PC-3 (cell line): ENCODE measurements at regions not wholly inside any gene's neighbourhood (a gene's known extent, or its start where the extent isn't known, plus 50 kb on each side); places are given as distances from the start of the nearest gene placed in this dataset.

Experiments used
- ATAC-seq: fragments of 200-7000 bp; cut with Tn5 transposase; 2 replicates; pipeline ENCODE4 v1.9.1; 2020; ENCODE audit warnings: mild to moderate bottlenecking, moderate library complexity
- BruUV-seq: library from RNA; stranded (reverse); fragments of 400-500 nt; replicated peaks from 2 replicates; lab custom pipeline; 2021; lab: Mats Ljungman, UMichigan
- CTCF ChIA-PET: fragments of 300-600 bp; sonication (Branson Sonifier 250); formaldehyde crosslinking; loops from one replicate; lab custom pipeline; 2022; ENCODE audit warnings: antibody characterized with exemption; lab: Charles Lee
- POLR2A ChIA-PET: fragments of 300-600 bp; sonication (Branson Sonifier 250); formaldehyde crosslinking; loops from one replicate; lab custom pipeline; 2022; ENCODE audit warnings: antibody characterized with exemption; ENCODE audit not compliant: unreplicated experiment; lab: Charles Lee
- DNase-seq: peaks from one replicate; pipeline ENCODE4 v3.0.0-alpha.2; 2015
- H2AFZ ChIP-seq: fragments of 300-600 bp; sonication (generic); 2 replicates; pipeline ENCODE4 v1.6.0; 2016; ENCODE audit warnings: antibody characterized with exemption, low read length
- H3F3A ChIP-seq: fragments of 300-600 bp; sonication (generic); one replicate; pipeline ENCODE4 v1.6.0; 2017; ENCODE audit warnings: antibody characterized with exemption, low read length, control low read depth, mild to moderate bottlenecking; ENCODE audit not compliant: unreplicated experiment
- H3K27ac ChIP-seq: fragments of 300-600 bp; sonication (generic); 2 replicates; pipeline ENCODE4 v1.5.1; 2016; ENCODE audit warnings: mild to moderate bottlenecking, low read length
- H3K27me3 ChIP-seq: fragments of 300-600 bp; sonication (generic); 2 replicates; pipeline ENCODE4 v1.6.1; 2016; ENCODE audit warnings: low read length, mixed read lengths
- H3K36me3 ChIP-seq: fragments of 300-600 bp; sonication (generic); 2 replicates; pipeline ENCODE4 v1.6.1; 2016; ENCODE audit warnings: low read depth, mixed run types, low read length, mixed read lengths
- H3K4me1 ChIP-seq: fragments of 300-600 bp; sonication (generic); 2 replicates; pipeline ENCODE4 v1.5.1; 2016; ENCODE audit warnings: low read length; ENCODE audit not compliant: insufficient read depth
- H3K4me2 ChIP-seq: fragments of 300-600 bp; sonication (generic); 2 replicates; pipeline ENCODE4 v1.6.0; 2016; ENCODE audit warnings: low read length
- H3K4me3 ChIP-seq: fragments of 300-600 bp; sonication (generic); 2 replicates; pipeline ENCODE4 v1.5.1; 2016; ENCODE audit warnings: mild to moderate bottlenecking, low read length, mixed read lengths
- H3K79me2 ChIP-seq: fragments of 300-600 bp; sonication (generic); 2 replicates; pipeline ENCODE4 v1.6.1; 2017; ENCODE audit warnings: low read length, mixed read lengths
- H3K9ac ChIP-seq: fragments of 300-600 bp; sonication (generic); 2 replicates; pipeline ENCODE4 v1.6.0; 2016; ENCODE audit warnings: mild to moderate bottlenecking, low read length
- H3K9me2 ChIP-seq: fragments of 300-600 bp; sonication (generic); replicated peaks from 2 replicates; pipeline ENCODE4 v1.6.1; 2016; ENCODE audit warnings: mixed run types, low read length, mixed read lengths
- H3K9me3 ChIP-seq: fragments of 300-600 bp; sonication (generic); 2 replicates; pipeline ENCODE4 v1.6.1; 2016; ENCODE audit warnings: low read length, mixed read lengths
- H4K20me1 ChIP-seq: fragments of 300-600 bp; sonication (generic); 2 replicates; pipeline ENCODE4 v1.6.1; 2016; ENCODE audit warnings: low read length, mixed read lengths
- CTCF ChIP-seq: fragments of 300-600 bp; sonication (generic); conservative IDR thresholded peaks from 2 replicates; pipeline ENCODE4 v1.5.1; 2017; ENCODE audit warnings: antibody characterized with exemption, low read depth, mild to moderate bottlenecking, low read length
- EZH2 ChIP-seq: fragments of 300-600 bp; sonication (generic); IDR thresholded peaks from one replicate; pipeline ENCODE4 v1.6.1; 2017; ENCODE audit warnings: antibody characterized with exemption, mild to moderate bottlenecking, low read length; ENCODE audit not compliant: unreplicated experiment
- EZH2phosphoT487 ChIP-seq: fragments of 300-600 bp; sonication (generic); IDR thresholded peaks from 2 replicates; pipeline ENCODE4 v1.6.1; 2018; ENCODE audit warnings: mild to moderate bottlenecking, antibody characterized with exemption, low read length, borderline replicate concordance
- intact Hi-C: fragments of 100-400 bp; cut with micrococcal nuclease; formaldehyde crosslinking; loops from 2 replicates; pipeline ENCODE4 v1.9.0; 2023

- ATAC-seq: no peak
- no peak overlapping the region for H3K27ac ChIP-seq
- no peaks in the 10 kb centered on the region for H3K9me3 ChIP-seq
- no peaks in the 10 kb centered on the region for H3K9me2 ChIP-seq
- no peaks in the 10 kb centered on the region for H3K79me2 ChIP-seq
- TF ChIP-seq EZH2phosphoT487: no peak
- H3K4me2 ChIP-seq: no peak overlapping the region
- intact Hi-C loops: no loop called here
- no peaks in the 10 kb centered on the region for H3K36me3 ChIP-seq
- DNase-seq: no peak
- POLR2A ChIA-PET: no interaction called here
- CTCF ChIA-PET: no interaction called here
- no peaks in the 10 kb centered on the region for H3K27me3 ChIP-seq
- no peak overlapping the region for H3K4me3 ChIP-seq
- H3F3A ChIP-seq: peaks cover 3% of the 10 kb centered on the region
- H2AFZ ChIP-seq: no peak overlapping the region
- H3K9ac ChIP-seq: no peak overlapping the region
- H3K4me1 ChIP-seq: peaks cover 54% of the 10 kb centered on the region
- no peaks in the 10 kb centered on the region for H4K20me1 ChIP-seq
- no TSS peak for BruUV-seq
Measured at GRCh38 chr20:23152308-23152892, 66.3 kb upstream of the CD93 start.

GRCh38 chr20:23151885-23152284 is 65.8 kb upstream of the CD93 start:
- no peak for DNase-seq
- intact Hi-C loops: no loop called here
- H3K4me2 ChIP-seq: no peak overlapping the region
- H3K4me1 ChIP-seq: peaks cover 56% of the 10 kb centered on the region
- BruUV-seq: no TSS peak
- no peak for ATAC-seq
- H3K9me2 ChIP-seq: no peaks in the 10 kb centered on the region
- TF ChIP-seq EZH2: no peak
- no peak for TF ChIP-seq CTCF
- TF ChIP-seq EZH2phosphoT487: no peak
- no peak overlapping the region for H3K9ac ChIP-seq
- ChIA-PET CTCF (no interaction called here), POLR2A (no interaction called here)
- H3K27ac ChIP-seq: no peak overlapping the region
- H3K4me3 ChIP-seq: no peak overlapping the region
- H3K36me3 ChIP-seq: no peaks in the 10 kb centered on the region
- no peaks in the 10 kb centered on the region for H4K20me1 ChIP-seq
- H3K79me2 ChIP-seq: no peaks in the 10 kb centered on the region
- no peak overlapping the region for H2AFZ ChIP-seq
- no peaks in the 10 kb centered on the region for H3K27me3 ChIP-seq
- no peaks in the 10 kb centered on the region for H3K9me3 ChIP-seq
- H3F3A ChIP-seq: peaks cover 6% of the 10 kb centered on the region

GRCh38 chr20:23151008-23151703 is 65.0 kb upstream of the CD93 start:
- Histone ChIP-seq H3K4me2 (no peak overlapping the region), H3K4me3 (no peak overlapping the region), H3K36me3 (no peaks in the 10 kb centered on the region), H4K20me1 (no peaks in the 10 kb centered on the region), H2AFZ (no peak overlapping the region), H3K27ac (no peak overlapping the region), H3F3A (peaks cover 6% of the 10 kb centered on the region), H3K9me3 (no peaks in the 10 kb centered on the region), H3K4me1 (peaks cover 56% of the 10 kb centered on the region), H3K9me2 (no peaks in the 10 kb centered on the region), H3K9ac (no peak overlapping the region), H3K27me3 (no peaks in the 10 kb centered on the region), H3K79me2 (no peaks in the 10 kb centered on the region)
- no peak for TF ChIP-seq EZH2phosphoT487
- TF ChIP-seq EZH2: no peak
- TF ChIP-seq CTCF: no peak
- ChIA-PET POLR2A (no interaction called here), CTCF (no interaction called here)
- ATAC-seq (no peak), DNase-seq (no peak)
- intact Hi-C loops: no loop called here
- no TSS peak for BruUV-seq
